Adipocyte (in vitro differentiated cells): ENCODE measurements at regions not wholly inside any gene's neighbourhood (a gene's known extent, or its start where the extent isn't known, plus 50 kb on each side); places are given as distances from the start of the nearest gene placed in this dataset.

Experiments
- DNase-seq: peaks from one replicate; pipeline ENCODE4 v3.0.0-alpha.2; 2015; ENCODE audit warnings: low read depth
- H3K27me3 ChIP-seq: replicated peaks from 2 replicates; pipeline ENCODE4 v1.7.0; 2013; ENCODE audit warnings: mild to moderate bottlenecking, low read length, moderate library complexity; ENCODE audit not compliant: control insufficient read depth, insufficient read depth
- H3K36me3 ChIP-seq: 2 replicates; pipeline ENCODE4 v1.7.0; 2013; ENCODE audit warnings: low read length, mild to moderate bottlenecking, moderate library complexity; ENCODE audit not compliant: control insufficient read depth, insufficient read depth, severe bottlenecking
- H3K4me1 ChIP-seq: 2 replicates; pipeline ENCODE4 v1.7.0; 2013; ENCODE audit warnings: mild to moderate bottlenecking, low read length, moderate library complexity; ENCODE audit not compliant: control insufficient read depth, insufficient read depth
- H3K4me3 ChIP-seq: 2 replicates; pipeline ENCODE4 v1.7.0; 2013; ENCODE audit warnings: mild to moderate bottlenecking, low read length, moderate library complexity
- H3K9ac ChIP-seq: 2 replicates; pipeline ENCODE4 v1.7.0; 2013; ENCODE audit warnings: mild to moderate bottlenecking, low read length, moderate library complexity
- H3K9me3 ChIP-seq: 2 replicates; pipeline ENCODE4 v1.7.0; 2013; ENCODE audit warnings: mild to moderate bottlenecking, low read length, moderate library complexity; ENCODE audit not compliant: control insufficient read depth

DNA sequence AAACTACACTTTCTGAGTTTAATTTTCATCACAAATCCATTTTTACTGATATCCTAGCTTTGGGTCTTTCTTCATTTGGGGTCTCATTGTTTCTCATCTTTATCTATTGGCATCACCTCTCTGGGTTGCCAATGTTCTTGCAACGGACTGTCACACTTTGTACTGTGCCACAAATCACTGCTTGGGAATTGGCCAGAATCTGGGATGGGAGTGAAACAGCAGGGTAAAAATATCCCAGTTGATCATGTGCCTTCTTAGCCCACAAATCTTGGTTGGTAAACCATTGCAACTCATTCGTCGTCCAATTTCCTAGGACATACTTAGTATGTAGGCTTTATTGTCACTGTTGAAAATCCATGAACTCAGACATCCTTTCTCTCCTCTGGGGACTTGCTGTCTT is 698.5 kb downstream of the OTOL1 start:
- Histone ChIP-seq H3K4me1 (no peaks in the 10 kb centered on the region), H3K36me3 (no peaks in the 10 kb centered on the region), H3K27me3 (no peaks in the 10 kb centered on the region), H3K9me3 (no peaks in the 10 kb centered on the region), H3K4me3 (no peak overlapping the region), H3K9ac (no peak overlapping the region)
- no peak for DNase-seq

DNA sequence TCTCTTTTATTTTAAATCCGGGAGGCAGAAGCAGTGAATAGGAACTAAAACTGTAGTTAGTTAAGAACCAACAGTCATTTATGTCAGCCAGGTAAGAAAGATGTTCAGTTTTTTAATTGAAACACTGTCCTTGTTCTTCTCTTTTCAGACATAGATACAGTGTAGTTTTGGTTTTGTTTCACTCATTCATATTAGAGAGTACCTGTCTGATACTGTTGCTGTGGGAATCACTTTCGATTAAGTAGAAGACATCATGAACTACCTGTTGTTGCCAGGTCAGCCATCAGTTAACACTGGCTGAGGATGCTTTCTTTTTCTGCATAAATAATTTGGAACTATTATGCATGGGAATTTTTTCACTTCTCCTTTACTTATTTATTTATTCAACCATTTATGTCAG is 700.4 kb downstream of the OTOL1 start:
- Histone ChIP-seq H3K9me3 (no peaks in the 10 kb centered on the region), H3K36me3 (no peaks in the 10 kb centered on the region), H3K27me3 (no peaks in the 10 kb centered on the region), H3K9ac (no peak overlapping the region), H3K4me1 (no peaks in the 10 kb centered on the region), H3K4me3 (no peak overlapping the region)
- no peak for DNase-seq

DNA sequence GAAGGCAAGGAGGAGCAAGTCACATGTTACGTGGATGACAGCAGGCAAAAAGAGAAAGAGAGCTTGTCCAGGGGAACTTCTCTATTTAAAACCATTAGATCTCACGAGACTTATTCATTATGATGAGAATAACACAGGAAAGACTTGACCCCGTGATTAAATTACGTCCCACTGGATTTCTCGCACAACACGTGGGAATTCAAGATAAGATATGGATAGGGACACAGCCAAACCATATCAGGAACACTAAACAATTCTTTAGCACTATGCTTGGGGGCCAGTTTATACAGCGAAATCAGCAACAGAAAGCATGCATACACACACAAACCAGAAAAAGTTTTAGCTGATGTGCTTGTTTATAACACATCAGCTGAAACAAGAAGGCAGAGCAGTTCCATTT is 704.2 kb downstream of the OTOL1 start:
- no peak for DNase-seq
- Histone ChIP-seq H3K9ac (no peak overlapping the region), H3K9me3 (no peaks in the 10 kb centered on the region), H3K27me3 (no peaks in the 10 kb centered on the region), H3K36me3 (no peaks in the 10 kb centered on the region), H3K4me1 (peaks cover 21% of the 10 kb centered on the region), H3K4me3 (no peak overlapping the region)

DNA sequence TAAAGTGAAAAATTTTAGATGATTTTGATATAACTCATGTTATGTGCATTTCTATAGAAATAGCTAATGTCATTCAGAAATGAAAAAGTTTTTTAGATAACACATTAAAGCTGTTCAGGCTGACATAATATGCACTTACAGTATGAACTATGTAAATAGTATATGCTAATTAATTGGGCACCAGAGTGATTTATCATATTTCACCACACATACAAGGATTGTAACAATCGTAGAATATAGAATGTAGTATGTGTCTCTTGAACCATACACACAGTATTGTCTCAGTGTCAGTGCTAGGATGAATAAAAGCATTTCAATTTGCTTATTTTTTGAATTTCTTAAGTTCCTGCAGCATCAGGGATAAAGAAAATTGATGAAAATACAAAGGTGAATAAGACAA is 710.0 kb downstream of the OTOL1 start:
- Histone ChIP-seq H3K27me3 (no peaks in the 10 kb centered on the region), H3K9me3 (no peaks in the 10 kb centered on the region), H3K4me3 (no peak overlapping the region), H3K36me3 (no peaks in the 10 kb centered on the region), H3K4me1 (peaks cover 21% of the 10 kb centered on the region), H3K9ac (no peak overlapping the region)
- DNase-seq, result no peak

DNA sequence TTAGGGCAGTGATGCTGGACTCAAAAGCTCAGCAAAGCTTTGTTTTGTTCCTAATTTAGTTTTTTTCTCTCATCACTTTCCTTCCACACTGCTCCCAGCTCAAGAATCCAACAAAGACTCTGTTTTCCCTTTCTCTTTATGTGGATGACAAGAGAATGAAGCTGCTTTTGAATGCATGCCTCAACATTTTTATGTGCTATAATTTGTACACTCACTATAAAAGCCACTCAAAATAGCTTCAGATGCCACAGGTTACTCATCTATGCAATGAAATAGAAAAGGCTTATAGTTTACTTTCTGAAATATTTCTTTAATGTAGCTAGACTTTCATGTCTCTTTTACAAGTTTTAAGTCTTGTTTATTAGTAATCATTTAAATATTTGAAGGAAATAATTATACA is 714.9 kb downstream of the OTOL1 start:
- Histone ChIP-seq H3K36me3 (no peaks in the 10 kb centered on the region), H3K9me3 (no peaks in the 10 kb centered on the region), H3K4me1 (peaks cover 3% of the 10 kb centered on the region), H3K9ac (no peak overlapping the region), H3K27me3 (no peaks in the 10 kb centered on the region), H3K4me3 (no peak overlapping the region)
- DNase-seq, result no peak

DNA sequence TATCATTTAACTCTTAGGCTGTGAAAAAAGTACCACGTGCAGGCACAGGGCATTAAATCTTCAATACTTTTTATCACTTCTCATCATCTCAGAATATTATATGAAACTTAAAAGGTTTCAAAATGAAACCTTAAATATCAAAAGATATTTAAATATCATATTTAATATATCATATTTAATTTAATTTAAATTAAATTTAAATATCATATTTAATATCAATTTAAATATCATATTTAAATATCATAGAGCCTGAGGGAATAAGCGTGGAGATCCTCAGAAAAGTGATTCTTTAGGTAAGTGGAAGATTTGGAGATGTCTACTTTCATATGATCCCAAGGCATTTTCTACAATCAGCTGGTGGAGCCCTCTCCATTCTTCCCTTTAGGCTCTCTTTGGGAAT is 716.6 kb downstream of the OTOL1 start:
- Histone ChIP-seq H3K36me3 (no peaks in the 10 kb centered on the region), H3K4me3 (no peak overlapping the region), H3K27me3 (no peaks in the 10 kb centered on the region), H3K9me3 (no peaks in the 10 kb centered on the region), H3K4me1 (peaks cover 20% of the 10 kb centered on the region), H3K9ac (no peak overlapping the region)
- no peak for DNase-seq

DNA sequence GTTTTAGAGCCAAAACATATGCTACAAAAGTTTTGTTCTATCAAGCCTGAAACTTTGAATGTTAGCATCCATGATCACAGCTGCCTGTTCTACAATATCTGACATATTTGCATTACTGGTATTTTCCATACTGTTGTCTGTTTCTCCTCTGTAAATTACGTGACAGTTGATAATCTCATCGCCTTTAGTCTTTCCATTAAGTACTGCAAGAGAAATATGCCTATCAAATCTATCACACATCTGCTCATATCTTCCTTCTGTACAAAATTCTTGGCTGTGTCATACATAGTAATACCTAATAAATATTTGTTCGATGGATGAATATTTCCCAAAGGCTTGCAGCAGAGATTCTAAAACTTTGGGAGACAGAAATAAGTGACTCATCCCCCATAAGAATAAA is 717.3 kb downstream of the OTOL1 start:
- Histone ChIP-seq H3K36me3 (no peaks in the 10 kb centered on the region), H3K9me3 (no peaks in the 10 kb centered on the region), H3K4me1 (peaks cover 25% of the 10 kb centered on the region), H3K9ac (no peak overlapping the region), H3K27me3 (no peaks in the 10 kb centered on the region), H3K4me3 (no peak overlapping the region)
- no peak for DNase-seq

DNA sequence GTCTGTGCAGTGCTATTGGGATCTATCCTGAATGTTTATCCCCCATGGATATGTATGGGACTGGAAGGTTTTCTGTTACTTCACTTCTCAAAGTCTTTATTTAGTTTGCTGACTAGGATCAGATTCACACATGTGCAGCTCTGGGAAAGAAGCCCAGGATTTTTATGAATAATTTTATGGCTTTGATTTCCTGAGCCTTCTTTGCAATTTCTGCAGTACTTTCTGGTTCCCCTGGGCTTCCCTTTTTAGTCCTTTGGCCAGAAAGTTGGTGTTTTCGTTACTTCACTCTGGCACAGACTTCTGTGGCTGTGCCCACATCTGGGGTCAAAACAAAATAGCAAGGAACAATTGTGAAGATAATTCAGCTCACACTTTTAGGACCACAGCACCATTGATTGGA is 721.0 kb downstream of the OTOL1 start:
- peak; percentile 64 for DNase-seq
- Histone ChIP-seq H3K9ac (peak overlapping the region; percentile 47), H3K4me3 (peak overlapping the region; percentile 61), H3K36me3 (no peaks in the 10 kb centered on the region), H3K9me3 (no peaks in the 10 kb centered on the region), H3K4me1 (peaks cover 25% of the 10 kb centered on the region), H3K27me3 (no peaks in the 10 kb centered on the region)

DNA sequence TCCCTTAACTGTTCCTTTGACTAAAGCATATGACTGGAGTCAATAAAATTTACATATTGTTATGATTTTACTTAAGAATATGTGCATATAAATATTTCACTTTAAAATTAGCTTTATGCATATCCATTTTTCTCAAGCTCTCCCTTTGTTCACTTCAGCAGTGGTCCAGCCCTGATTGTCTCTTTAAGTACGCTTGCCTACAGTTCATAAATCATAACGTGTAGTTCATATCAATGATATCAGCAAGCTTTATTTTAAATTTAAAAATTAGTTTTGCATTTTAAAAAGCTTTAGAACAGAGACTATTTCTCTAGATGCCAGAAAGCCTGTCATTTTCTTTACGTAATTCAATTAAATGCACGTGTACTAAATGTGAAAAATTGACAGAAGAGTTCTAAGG is 721.9 kb downstream of the OTOL1 start:
- H3K4me3 ChIP-seq, result no peak overlapping the region
- H3K4me1 ChIP-seq, result peaks cover 25% of the 10 kb centered on the region
- no peaks in the 10 kb centered on the region for H3K36me3 ChIP-seq
- no peaks in the 10 kb centered on the region for H3K9me3 ChIP-seq
- H3K9ac ChIP-seq, result no peak overlapping the region
- DNase-seq, result no peak
- H3K27me3 ChIP-seq, result no peaks in the 10 kb centered on the region

DNA sequence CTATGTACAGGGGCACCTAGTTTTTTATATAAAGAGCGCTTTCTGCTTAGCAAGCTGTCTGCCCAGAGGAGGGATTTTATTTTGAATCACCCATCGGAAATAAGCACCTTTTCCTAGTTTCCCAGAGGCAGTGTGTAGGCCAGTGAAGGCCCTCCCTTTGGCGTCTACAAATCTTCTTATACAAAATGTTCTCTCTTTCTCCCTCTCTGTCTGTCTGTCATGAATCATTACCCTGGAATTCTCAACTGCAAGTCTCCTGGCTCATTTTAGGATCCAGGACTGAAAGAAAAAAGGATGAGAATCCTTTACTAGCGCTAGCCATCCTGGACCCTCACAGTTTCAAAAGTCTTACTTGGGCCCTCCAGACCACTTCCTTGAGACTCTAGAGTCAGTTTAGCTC is 728.1 kb downstream of the OTOL1 start:
- Histone ChIP-seq H3K27me3 (no peaks in the 10 kb centered on the region), H3K4me1 (peaks cover 10% of the 10 kb centered on the region), H3K9me3 (no peaks in the 10 kb centered on the region), H3K9ac (no peak overlapping the region), H3K36me3 (no peaks in the 10 kb centered on the region), H3K4me3 (no peak overlapping the region)
- DNase-seq, result peak; percentile 35

DNA sequence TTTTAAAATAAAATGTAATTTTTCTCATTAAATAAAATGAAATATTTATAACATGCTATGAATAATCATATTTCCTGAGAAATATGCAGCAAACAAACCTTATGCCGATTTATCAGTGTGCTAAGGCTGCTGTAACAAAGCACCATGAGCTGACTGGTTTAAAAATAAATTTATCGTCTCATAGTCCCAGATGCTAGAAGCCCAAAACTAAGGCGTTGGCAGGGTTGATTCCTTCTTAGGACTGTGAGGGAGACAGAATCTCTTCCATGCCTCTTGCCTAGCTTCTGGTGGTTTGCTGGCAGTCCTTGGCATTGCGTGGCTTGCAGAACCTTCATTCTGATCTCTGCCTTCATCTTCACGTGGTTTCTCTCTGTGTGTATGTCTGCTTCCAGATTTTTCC is 740.3 kb downstream of the OTOL1 start:
- Histone ChIP-seq H3K36me3 (no peaks in the 10 kb centered on the region), H3K9ac (no peak overlapping the region), H3K9me3 (no peaks in the 10 kb centered on the region), H3K4me1 (no peaks in the 10 kb centered on the region), H3K4me3 (no peak overlapping the region), H3K27me3 (no peaks in the 10 kb centered on the region)
- DNase-seq, result no peak

DNA sequence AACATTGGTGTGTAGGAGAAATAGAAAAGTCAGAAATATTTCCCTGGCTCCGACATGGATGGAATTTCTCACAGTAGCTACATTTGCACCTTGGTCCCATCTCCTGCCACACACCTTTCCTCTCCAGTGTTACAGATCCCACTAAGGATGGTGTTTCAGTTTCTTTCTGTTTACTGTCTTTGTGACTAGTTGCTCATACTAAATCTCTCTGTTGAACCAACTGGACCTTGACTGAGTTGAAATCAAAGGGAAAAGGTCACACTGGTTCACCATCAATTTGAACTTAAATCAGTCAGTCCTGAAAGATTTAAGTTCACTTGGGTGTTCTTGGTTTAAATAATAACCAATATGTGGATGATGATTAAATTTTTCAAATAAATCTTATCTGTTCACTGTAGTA is 754.2 kb downstream of the OTOL1 start:
- H3K9ac ChIP-seq, result no peak overlapping the region
- no peaks in the 10 kb centered on the region for H3K36me3 ChIP-seq
- H3K4me1 ChIP-seq, result no peaks in the 10 kb centered on the region
- no peak for DNase-seq
- H3K4me3 ChIP-seq, result no peak overlapping the region
- H3K27me3 ChIP-seq, result no peaks in the 10 kb centered on the region
- H3K9me3 ChIP-seq, result no peaks in the 10 kb centered on the region
